Activated CD8-positive, alpha-beta T cell treated with anti-CD3 and anti-CD28 coated beads for 36 hours (primary cell): ENCODE measurements at regions not wholly inside any gene's neighbourhood (a gene's known extent, or its start where the extent isn't known, plus 50 kb on each side); places are given as distances from the start of the nearest gene placed in this dataset.

Experiments
- ATAC-seq: fragments of 200-7000 bp; cut with Tn5 transposase; one replicate; pipeline ENCODE4 v1.10.0; 2021; ENCODE audit warnings: mild to moderate bottlenecking, moderate library complexity
- CTCF ChIA-PET: fragments of 350-600 bp; sonication (Branson Sonifier 250); formaldehyde crosslinking; loops from one replicate; lab custom pipeline; 2021; ENCODE audit warnings: antibody characterized with exemption; lab: Charles Lee
- POLR2A ChIA-PET: fragments of 350-600 bp; sonication (Branson Sonifier 250); formaldehyde crosslinking; loops from one replicate; lab custom pipeline; 2021; ENCODE audit warnings: antibody characterized with exemption; lab: Charles Lee
- DNase-seq: peaks from one replicate; pipeline ENCODE4 v3.0.0-alpha.2; 2020
- H3K27ac Mint-ChIP-seq: one replicate; pipeline ENCODE4 v1.8.0; 2021; ENCODE audit warnings: mild to moderate bottlenecking, mixed read lengths
- H3K27me3 Mint-ChIP-seq: one replicate; pipeline ENCODE4 v1.8.0; 2021; ENCODE audit warnings: mixed read lengths
- H3K36me3 Mint-ChIP-seq: one replicate; pipeline ENCODE4 v1.8.0; 2021; ENCODE audit warnings: low read depth, mixed read lengths
- H3K4me1 Mint-ChIP-seq: one replicate; pipeline ENCODE4 v1.8.0; 2021; ENCODE audit warnings: low read depth, mixed read lengths
- H3K4me3 Mint-ChIP-seq: one replicate; pipeline ENCODE4 v1.8.0; 2021; ENCODE audit warnings: mild to moderate bottlenecking, moderate library complexity, mixed read lengths
- H3K9me3 Mint-ChIP-seq: one replicate; pipeline ENCODE4 v1.8.0; 2021; ENCODE audit warnings: mixed read lengths
- CTCF ChIP-seq: fragments of 200-600 bp; IDR thresholded peaks from one replicate; pipeline ENCODE4 v1.8.0; 2022; ENCODE audit warnings: antibody characterized with exemption, mild to moderate bottlenecking
- intact Hi-C: fragments of 100-400 bp; cut with micrococcal nuclease; formaldehyde crosslinking; loops from one replicate; pipeline ENCODE4 v1.10.0; 2022

DNA sequence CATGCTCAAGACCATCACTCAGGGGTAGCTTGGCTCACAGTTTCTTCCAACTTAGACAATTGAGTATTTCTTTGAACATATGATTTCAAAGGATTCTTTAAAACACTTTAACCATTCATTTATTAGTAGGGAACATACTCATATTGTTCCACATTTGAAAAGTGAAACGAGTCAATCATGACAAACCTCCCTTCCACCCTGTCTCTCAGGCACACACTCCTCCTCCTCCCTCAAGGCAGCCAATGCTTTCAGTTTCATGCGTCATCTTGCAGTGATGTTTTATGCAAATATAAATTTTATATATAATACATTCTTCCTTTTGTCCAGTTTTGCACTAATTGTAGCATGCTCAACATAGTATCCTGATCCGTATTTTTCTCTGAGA lies 126.0 kb upstream of the BOD1 start:
- intact Hi-C loops = no loop called here
- ChIA-PET CTCF (no interaction called here), POLR2A (no interaction called here)
- DNase-seq (peak; percentile 20), ATAC-seq (peak; percentile 69)
- TF ChIP-seq CTCF = no peak
- Mint-ChIP-seq H3K27me3 (no peaks in the 10 kb centered on the region), H3K27ac (no peak overlapping the region), H3K9me3 (no peaks in the 10 kb centered on the region), H3K4me1 (peaks cover 4% of the 10 kb centered on the region), H3K36me3 (no peaks in the 10 kb centered on the region), H3K4me3 (no peak overlapping the region)

GRCh38 chr5:173743641-173744343 lies 127.3 kb upstream of the BOD1 start:
- DNase-seq = no peak
- no peak for ATAC-seq
- H3K4me3 Mint-ChIP-seq = no peak overlapping the region
- POLR2A ChIA-PET = no interaction called here
- no peaks in the 10 kb centered on the region for H3K27me3 Mint-ChIP-seq
- H3K27ac Mint-ChIP-seq = no peak overlapping the region
- H3K9me3 Mint-ChIP-seq = no peaks in the 10 kb centered on the region
- no peak for TF ChIP-seq CTCF
- no peaks in the 10 kb centered on the region for H3K36me3 Mint-ChIP-seq
- CTCF ChIA-PET = no interaction called here
- intact Hi-C loops = no loop called here
- peaks cover 4% of the 10 kb centered on the region for H3K4me1 Mint-ChIP-seq

DNA sequence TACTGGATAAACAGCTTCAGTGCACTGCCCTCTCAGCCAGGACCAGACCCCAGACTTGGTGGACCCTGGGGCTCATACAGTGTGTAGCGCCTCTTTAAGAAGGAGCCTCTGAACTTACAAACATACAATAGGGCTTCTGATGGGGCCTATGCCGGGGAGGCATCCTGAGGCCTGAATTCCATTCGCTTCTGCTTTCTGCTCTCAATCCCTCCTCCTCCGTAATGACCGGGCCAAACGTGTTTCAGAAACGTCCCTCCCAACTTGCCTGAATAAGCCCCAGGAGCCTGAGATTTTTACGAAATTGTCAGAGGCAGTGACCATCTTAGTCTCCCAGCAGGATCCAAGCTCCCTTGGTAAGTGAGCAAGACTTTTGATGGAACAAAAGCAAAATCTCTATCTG lies 128.1 kb upstream of the BOD1 start:
- DNase-seq = no peak
- POLR2A ChIA-PET = no interaction called here
- no peaks in the 10 kb centered on the region for H3K27me3 Mint-ChIP-seq
- no peak overlapping the region for H3K4me3 Mint-ChIP-seq
- H3K36me3 Mint-ChIP-seq = no peaks in the 10 kb centered on the region
- TF ChIP-seq CTCF = no peak
- peaks cover 4% of the 10 kb centered on the region for H3K4me1 Mint-ChIP-seq
- intact Hi-C loops = no loop called here
- no peak overlapping the region for H3K27ac Mint-ChIP-seq
- ATAC-seq = no peak
- CTCF ChIA-PET = no interaction called here
- H3K9me3 Mint-ChIP-seq = no peaks in the 10 kb centered on the region

GRCh38 chr5:173745123-173745522 lies 128.7 kb upstream of the BOD1 start:
- DNase-seq (no peak), ATAC-seq (no peak)
- peaks cover 4% of the 10 kb centered on the region for H3K4me1 Mint-ChIP-seq
- H3K27ac Mint-ChIP-seq = no peak overlapping the region
- intact Hi-C loops = no loop called here
- H3K4me3 Mint-ChIP-seq = no peak overlapping the region
- POLR2A ChIA-PET = interaction anchor here (1.1 kb wide), 1 partner anchor 13 kb away, joined by 4 read pairs; no protein-coding TSS in a partner anchor
- TF ChIP-seq CTCF = no peak
- no peaks in the 10 kb centered on the region for H3K9me3 Mint-ChIP-seq
- no peaks in the 10 kb centered on the region for H3K27me3 Mint-ChIP-seq
- H3K36me3 Mint-ChIP-seq = no peaks in the 10 kb centered on the region
- CTCF ChIA-PET = no interaction called here

- H3K27me3 Mint-ChIP-seq = no peaks in the 10 kb centered on the region
- DNase-seq (no peak), ATAC-seq (no peak)
- CTCF ChIA-PET = no interaction called here
- H3K4me1 Mint-ChIP-seq = peaks cover 4% of the 10 kb centered on the region
- H3K27ac Mint-ChIP-seq = no peak overlapping the region
- intact Hi-C loops = no loop called here
- no peak for TF ChIP-seq CTCF
- H3K4me3 Mint-ChIP-seq = no peak overlapping the region
- H3K9me3 Mint-ChIP-seq = no peaks in the 10 kb centered on the region
- H3K36me3 Mint-ChIP-seq = no peaks in the 10 kb centered on the region
- POLR2A ChIA-PET = interaction anchor here (1.1 kb wide), 1 partner anchor 13 kb away, joined by 4 read pairs; no protein-coding TSS in a partner anchor
These were observed 129.1 kb upstream of the BOD1 start for GRCh38 chr5:173745557-173745956.
